Osteoblast (primary cell): ENCODE measurements at regions not wholly inside any gene's neighbourhood (a gene's known extent, or its start where the extent isn't known, plus 50 kb on each side); places are given as distances from the start of the nearest gene placed in this dataset.

ENCODE experiments used
- DNase-seq: peaks from one replicate; pipeline ENCODE4 v3.0.0; 2011; ENCODE audit warnings: low spot score, mixed read lengths; ENCODE audit not compliant: insufficient read length; ENCODE audit errors: missing footprints
- H2AFZ ChIP-seq: 2 replicates; pipeline ENCODE4 v1.6.0; 2011; ENCODE audit warnings: mild to moderate bottlenecking, low read length
- H3K27ac ChIP-seq: 2 replicates; pipeline ENCODE4 v1.5.1; 2011; ENCODE audit warnings: mild to moderate bottlenecking, low read depth, low read length, moderate library complexity
- H3K27me3 ChIP-seq: 2 replicates; pipeline ENCODE4 v1.6.0; 2012; ENCODE audit warnings: mild to moderate bottlenecking, control low read depth, inconsistent platforms, low read length, moderate library complexity; ENCODE audit not compliant: insufficient read depth
- H3K36me3 ChIP-seq: 2 replicates; pipeline ENCODE4 v1.5.1; 2011; ENCODE audit warnings: mild to moderate bottlenecking, low read length, control low read depth, moderate library complexity; ENCODE audit not compliant: insufficient read depth
- H3K4me1 ChIP-seq: 2 replicates; pipeline ENCODE4 v1.5.1; 2011; ENCODE audit warnings: mild to moderate bottlenecking, low read length, control low read depth, moderate library complexity; ENCODE audit not compliant: insufficient read depth
- H3K4me2 ChIP-seq: 2 replicates; pipeline ENCODE4 v1.6.0; 2011; ENCODE audit warnings: mild to moderate bottlenecking, low read length; ENCODE audit not compliant: insufficient read depth
- H3K4me3 ChIP-seq: fragments of 200-600 bp; sonication (generic); 3 replicates; pipeline ENCODE4 v1.5.1; 2012; ENCODE audit warnings: mild to moderate bottlenecking, low read length, inconsistent platforms; ENCODE audit not compliant: insufficient read depth
- H3K79me2 ChIP-seq: 2 replicates; pipeline ENCODE4 v1.6.0; 2012; ENCODE audit warnings: mild to moderate bottlenecking, low read length, control low read depth, inconsistent platforms; ENCODE audit not compliant: insufficient read depth
- H3K9me3 ChIP-seq: 2 replicates; pipeline ENCODE4 v1.5.1; 2011; ENCODE audit warnings: low read depth, low read length, control low read depth
- H4K20me1 ChIP-seq: 2 replicates; pipeline ENCODE4 v1.6.0; 2012; ENCODE audit warnings: mild to moderate bottlenecking, low read length, control low read depth; ENCODE audit not compliant: insufficient read depth
- TF ChIP-seq, protein P1 (sequence below): IDR thresholded peaks from 2 replicates; pipeline ENCODE4 v1.5.1; 2011; ENCODE audit warnings: mild to moderate bottlenecking, low read depth, low read length, moderate library complexity; ENCODE audit errors: extremely low read depth

DNA sequence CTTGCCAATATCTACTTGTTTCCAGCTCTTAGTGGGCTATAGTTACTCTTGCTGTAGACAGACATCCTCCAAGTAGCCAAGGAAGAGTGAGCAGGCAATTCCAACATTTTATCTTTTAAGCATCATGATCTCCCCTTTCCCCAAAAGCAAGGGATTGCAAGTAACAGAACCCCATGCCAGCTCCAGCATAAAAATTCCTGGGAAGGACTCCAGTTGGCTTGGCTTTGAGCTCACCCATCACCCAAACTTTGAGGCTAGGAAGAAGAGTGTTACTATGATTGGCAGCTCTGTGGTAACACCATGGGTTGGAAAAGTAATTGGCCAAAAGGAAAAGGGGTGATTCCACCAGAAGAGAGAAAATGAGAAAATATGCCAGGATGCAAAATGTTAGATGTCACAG, 1086.4 kb upstream of the RBFOX1 start:
- Histone ChIP-seq H3K36me3 (no peaks in the 10 kb centered on the region), H3K9me3 (peaks cover 3% of the 10 kb centered on the region), H4K20me1 (no peaks in the 10 kb centered on the region), H3K4me1 (no peaks in the 10 kb centered on the region), H3K79me2 (no peaks in the 10 kb centered on the region), H3K4me2 (no peak overlapping the region), H3K27ac (no peak overlapping the region), H3K27me3 (no peaks in the 10 kb centered on the region), H2AFZ (no peak overlapping the region), H3K4me3 (no peak overlapping the region)
- TF ChIP-seq, protein P1, sequence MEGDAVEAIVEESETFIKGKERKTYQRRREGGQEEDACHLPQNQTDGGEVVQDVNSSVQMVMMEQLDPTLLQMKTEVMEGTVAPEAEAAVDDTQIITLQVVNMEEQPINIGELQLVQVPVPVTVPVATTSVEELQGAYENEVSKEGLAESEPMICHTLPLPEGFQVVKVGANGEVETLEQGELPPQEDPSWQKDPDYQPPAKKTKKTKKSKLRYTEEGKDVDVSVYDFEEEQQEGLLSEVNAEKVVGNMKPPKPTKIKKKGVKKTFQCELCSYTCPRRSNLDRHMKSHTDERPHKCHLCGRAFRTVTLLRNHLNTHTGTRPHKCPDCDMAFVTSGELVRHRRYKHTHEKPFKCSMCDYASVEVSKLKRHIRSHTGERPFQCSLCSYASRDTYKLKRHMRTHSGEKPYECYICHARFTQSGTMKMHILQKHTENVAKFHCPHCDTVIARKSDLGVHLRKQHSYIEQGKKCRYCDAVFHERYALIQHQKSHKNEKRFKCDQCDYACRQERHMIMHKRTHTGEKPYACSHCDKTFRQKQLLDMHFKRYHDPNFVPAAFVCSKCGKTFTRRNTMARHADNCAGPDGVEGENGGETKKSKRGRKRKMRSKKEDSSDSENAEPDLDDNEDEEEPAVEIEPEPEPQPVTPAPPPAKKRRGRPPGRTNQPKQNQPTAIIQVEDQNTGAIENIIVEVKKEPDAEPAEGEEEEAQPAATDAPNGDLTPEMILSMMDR = no peak
- no peak for DNase-seq

GRCh38 chr16:6232056-6232455, 1100.6 kb upstream of the RBFOX1 start:
- Histone ChIP-seq H3K27ac (no peak overlapping the region), H3K27me3 (no peaks in the 10 kb centered on the region), H2AFZ (no peak overlapping the region), H4K20me1 (no peaks in the 10 kb centered on the region), H3K4me2 (no peak overlapping the region), H3K4me3 (no peak overlapping the region), H3K9me3 (peaks cover 3% of the 10 kb centered on the region), H3K36me3 (no peaks in the 10 kb centered on the region), H3K79me2 (no peaks in the 10 kb centered on the region), H3K4me1 (no peaks in the 10 kb centered on the region)
- DNase-seq = no peak
- TF ChIP-seq, protein P1 = no peak

- Histone ChIP-seq H3K27ac (no peak overlapping the region), H3K4me1 (no peaks in the 10 kb centered on the region), H3K36me3 (no peaks in the 10 kb centered on the region), H3K4me3 (no peak overlapping the region), H3K27me3 (no peaks in the 10 kb centered on the region), H4K20me1 (no peaks in the 10 kb centered on the region), H2AFZ (no peak overlapping the region), H3K79me2 (no peaks in the 10 kb centered on the region), H3K9me3 (peaks cover 3% of the 10 kb centered on the region), H3K4me2 (no peak overlapping the region)
- DNase-seq = no peak
- TF ChIP-seq, protein P1 = no peak
Measured at GRCh38 chr16:6231398-6231797, 1101.2 kb upstream of the RBFOX1 start.

DNA sequence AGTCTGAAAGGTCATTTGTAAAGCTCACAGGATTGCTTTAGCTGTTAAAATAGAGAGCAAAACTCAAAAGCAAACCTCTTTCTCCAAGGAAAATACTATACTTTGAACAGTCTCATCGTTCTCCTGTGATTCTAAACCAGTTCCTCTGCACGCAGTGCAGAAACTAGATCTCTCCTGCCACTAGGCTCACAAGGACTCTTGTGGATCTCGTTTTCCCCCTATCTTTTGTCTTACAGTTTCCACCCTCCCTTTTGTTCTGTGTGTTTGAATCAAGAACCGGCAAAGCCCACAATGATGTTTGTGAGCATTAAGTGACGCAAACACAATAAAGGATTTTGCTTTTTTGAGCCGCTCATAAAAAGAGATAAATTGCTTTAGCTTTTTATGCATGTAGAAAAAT, 1103.5 kb upstream of the RBFOX1 start:
- H4K20me1 ChIP-seq = no peaks in the 10 kb centered on the region
- no peak overlapping the region for H3K4me2 ChIP-seq
- no peaks in the 10 kb centered on the region for H3K27me3 ChIP-seq
- no peak overlapping the region for H2AFZ ChIP-seq
- no peak overlapping the region for H3K4me3 ChIP-seq
- H3K27ac ChIP-seq = no peak overlapping the region
- peaks cover 3% of the 10 kb centered on the region for H3K9me3 ChIP-seq
- DNase-seq = no peak
- no peaks in the 10 kb centered on the region for H3K4me1 ChIP-seq
- TF ChIP-seq, protein P1 = no peak
- H3K79me2 ChIP-seq = no peaks in the 10 kb centered on the region
- H3K36me3 ChIP-seq = no peaks in the 10 kb centered on the region
